ENCODE measurements at regions not wholly inside any gene's neighbourhood (a gene's known extent, or its start where the extent isn't known, plus 50 kb on each side); places are given as distances from the start of the nearest gene placed in this dataset.

GRCh38 chr20:10799735-10800134 is 125.9 kb upstream of the JAG1 start:
- no peak overlapping the region for H2AFZ ChIP-seq (ENCODE audit: low read length)
- H3K79me2 ChIP-seq (ENCODE audit: low read length): no peaks in the 10 kb centered on the region
- no peaks in the 10 kb centered on the region for H3K4me1 ChIP-seq (ENCODE audit: low read length)
- H3K9me2 ChIP-seq (replicated peaks; ENCODE audit: insufficient read depth, low read length): no peaks in the 10 kb centered on the region
- no peak overlapping the region for H3K9ac ChIP-seq (ENCODE audit: low read length)
- H4K20me1 ChIP-seq (ENCODE audit: insufficient read depth, low read depth, low read length): no peaks in the 10 kb centered on the region
- no peak for DNase-seq
- no peaks in the 10 kb centered on the region for H3K27me3 ChIP-seq (ENCODE audit: low read length)
- H3K4me3 ChIP-seq (ENCODE audit: low read length): no peak overlapping the region
- H3K9me3 ChIP-seq (ENCODE audit: low read length): no peaks in the 10 kb centered on the region
- H3K27ac ChIP-seq (ENCODE audit: low read length): no peak overlapping the region
- H3K4me2 ChIP-seq (ENCODE audit: low read depth, low read length, poor library complexity, severe bottlenecking): no peak overlapping the region
- no peaks in the 10 kb centered on the region for H3K36me3 ChIP-seq (ENCODE audit: insufficient read depth, low read length)

GRCh38 chr20:10800288-10800687 is 126.5 kb upstream of the JAG1 start:
- Histone ChIP-seq H3K4me2 (ENCODE audit: low read depth, low read length, poor library complexity, severe bottlenecking) (no peak overlapping the region), H3K9me2 (replicated peaks; ENCODE audit: insufficient read depth, low read length) (no peaks in the 10 kb centered on the region), H3K4me3 (ENCODE audit: low read length) (no peak overlapping the region), H3K9me3 (ENCODE audit: low read length) (no peaks in the 10 kb centered on the region), H3K36me3 (ENCODE audit: insufficient read depth, low read length) (no peaks in the 10 kb centered on the region), H3K79me2 (ENCODE audit: low read length) (no peaks in the 10 kb centered on the region), H4K20me1 (ENCODE audit: insufficient read depth, low read depth, low read length) (no peaks in the 10 kb centered on the region), H2AFZ (ENCODE audit: low read length) (no peak overlapping the region), H3K9ac (ENCODE audit: low read length) (no peak overlapping the region), H3K27me3 (ENCODE audit: low read length) (no peaks in the 10 kb centered on the region), H3K4me1 (ENCODE audit: low read length) (no peaks in the 10 kb centered on the region), H3K27ac (ENCODE audit: low read length) (no peak overlapping the region)
- no peak for DNase-seq

- H3K36me3 ChIP-seq (ENCODE audit: insufficient read depth, low read length): no peaks in the 10 kb centered on the region
- H3K27ac ChIP-seq (ENCODE audit: low read length): no peak overlapping the region
- no peaks in the 10 kb centered on the region for H3K79me2 ChIP-seq (ENCODE audit: low read length)
- H3K4me3 ChIP-seq (ENCODE audit: low read length): no peak overlapping the region
- no peaks in the 10 kb centered on the region for H3K9me2 ChIP-seq (replicated peaks; ENCODE audit: insufficient read depth, low read length)
- H2AFZ ChIP-seq (ENCODE audit: low read length): no peak overlapping the region
- no peaks in the 10 kb centered on the region for H3K4me1 ChIP-seq (ENCODE audit: low read length)
- no peak for DNase-seq
- no peak overlapping the region for H3K9ac ChIP-seq (ENCODE audit: low read length)
- H4K20me1 ChIP-seq (ENCODE audit: insufficient read depth, low read depth, low read length): no peaks in the 10 kb centered on the region
- H3K4me2 ChIP-seq (ENCODE audit: low read depth, low read length, poor library complexity, severe bottlenecking): no peak overlapping the region
- no peaks in the 10 kb centered on the region for H3K27me3 ChIP-seq (ENCODE audit: low read length)
- H3K9me3 ChIP-seq (ENCODE audit: low read length): no peaks in the 10 kb centered on the region
Observed at GRCh38 chr20:10802236-10802635, 128.4 kb upstream of the JAG1 start.

- H3K4me1 ChIP-seq (ENCODE audit: low read length): no peaks in the 10 kb centered on the region
- no peak overlapping the region for H2AFZ ChIP-seq (ENCODE audit: low read length)
- no peaks in the 10 kb centered on the region for H4K20me1 ChIP-seq (ENCODE audit: insufficient read depth, low read depth, low read length)
- H3K79me2 ChIP-seq (ENCODE audit: low read length): no peaks in the 10 kb centered on the region
- H3K4me2 ChIP-seq (ENCODE audit: low read depth, low read length, poor library complexity, severe bottlenecking): no peak overlapping the region
- DNase-seq: no peak
- no peaks in the 10 kb centered on the region for H3K27me3 ChIP-seq (ENCODE audit: low read length)
- H3K27ac ChIP-seq (ENCODE audit: low read length): no peak overlapping the region
- no peaks in the 10 kb centered on the region for H3K9me3 ChIP-seq (ENCODE audit: low read length)
- H3K4me3 ChIP-seq (ENCODE audit: low read length): no peak overlapping the region
- H3K36me3 ChIP-seq (ENCODE audit: insufficient read depth, low read length): no peaks in the 10 kb centered on the region
- H3K9me2 ChIP-seq (replicated peaks; ENCODE audit: insufficient read depth, low read length): no peaks in the 10 kb centered on the region
- no peak overlapping the region for H3K9ac ChIP-seq (ENCODE audit: low read length)
Observed at GRCh38 chr20:10805764-10806163, 132.0 kb upstream of the JAG1 start.

- no peaks in the 10 kb centered on the region for H3K27me3 ChIP-seq (ENCODE audit: low read length)
- no peaks in the 10 kb centered on the region for H3K79me2 ChIP-seq (ENCODE audit: low read length)
- H4K20me1 ChIP-seq (ENCODE audit: insufficient read depth, low read depth, low read length): no peaks in the 10 kb centered on the region
- no peaks in the 10 kb centered on the region for H3K9me3 ChIP-seq (ENCODE audit: low read length)
- no peak overlapping the region for H3K4me3 ChIP-seq (ENCODE audit: low read length)
- DNase-seq: no peak
- H2AFZ ChIP-seq (ENCODE audit: low read length): no peak overlapping the region
- no peak overlapping the region for H3K4me2 ChIP-seq (ENCODE audit: low read depth, low read length, poor library complexity, severe bottlenecking)
- no peaks in the 10 kb centered on the region for H3K9me2 ChIP-seq (replicated peaks; ENCODE audit: insufficient read depth, low read length)
- H3K9ac ChIP-seq (ENCODE audit: low read length): no peak overlapping the region
- no peaks in the 10 kb centered on the region for H3K36me3 ChIP-seq (ENCODE audit: insufficient read depth, low read length)
- H3K27ac ChIP-seq (ENCODE audit: low read length): no peak overlapping the region
- H3K4me1 ChIP-seq (ENCODE audit: low read length): no peaks in the 10 kb centered on the region
Observed at GRCh38 chr20:10806539-10806938, 132.7 kb upstream of the JAG1 start.

GRCh38 chr20:10807013-10807412 is 133.2 kb upstream of the JAG1 start:
- H3K4me1 ChIP-seq (ENCODE audit: low read length): no peaks in the 10 kb centered on the region
- no peak overlapping the region for H3K27ac ChIP-seq (ENCODE audit: low read length)

GRCh38 chr20:10812759-10813327 is 139.0 kb upstream of the JAG1 start:
- Histone ChIP-seq H4K20me1 (ENCODE audit: insufficient read depth, low read depth, low read length) (no peaks in the 10 kb centered on the region), H3K9me2 (replicated peaks; ENCODE audit: insufficient read depth, low read length) (no peaks in the 10 kb centered on the region), H3K4me2 (ENCODE audit: low read depth, low read length, poor library complexity, severe bottlenecking) (no peak overlapping the region), H2AFZ (ENCODE audit: low read length) (no peak overlapping the region), H3K79me2 (ENCODE audit: low read length) (no peaks in the 10 kb centered on the region), H3K27ac (ENCODE audit: low read length) (no peak overlapping the region), H3K4me1 (ENCODE audit: low read length) (no peaks in the 10 kb centered on the region), H3K9me3 (ENCODE audit: low read length) (no peaks in the 10 kb centered on the region), H3K27me3 (ENCODE audit: low read length) (no peaks in the 10 kb centered on the region), H3K36me3 (ENCODE audit: insufficient read depth, low read length) (no peaks in the 10 kb centered on the region), H3K4me3 (ENCODE audit: low read length) (no peak overlapping the region), H3K9ac (ENCODE audit: low read length) (no peak overlapping the region)
- no peak for DNase-seq

More at GRCh38 chr20:10807013-10807412, 133.2 kb upstream of the JAG1 start:
- Histone ChIP-seq H3K4me2 (ENCODE audit: low read depth, low read length, poor library complexity, severe bottlenecking) (no peak overlapping the region), H3K9me2 (replicated peaks; ENCODE audit: insufficient read depth, low read length) (no peaks in the 10 kb centered on the region), H3K9ac (ENCODE audit: low read length) (no peak overlapping the region), H4K20me1 (ENCODE audit: insufficient read depth, low read depth, low read length) (no peaks in the 10 kb centered on the region), H3K4me3 (ENCODE audit: low read length) (no peak overlapping the region), H3K9me3 (ENCODE audit: low read length) (no peaks in the 10 kb centered on the region), H2AFZ (ENCODE audit: low read length) (no peak overlapping the region), H3K27me3 (ENCODE audit: low read length) (no peaks in the 10 kb centered on the region), H3K36me3 (ENCODE audit: insufficient read depth, low read length) (no peaks in the 10 kb centered on the region), H3K79me2 (ENCODE audit: low read length) (no peaks in the 10 kb centered on the region)
- DNase-seq: no peak

- Histone ChIP-seq H3K36me3 (ENCODE audit: insufficient read depth, low read length) (no peaks in the 10 kb centered on the region), H3K27ac (ENCODE audit: low read length) (no peak overlapping the region), H3K9me2 (replicated peaks; ENCODE audit: insufficient read depth, low read length) (no peaks in the 10 kb centered on the region)
Observed at GRCh38 chr20:10823585-10823984, 149.8 kb upstream of the JAG1 start.

More at GRCh38 chr20:10823585-10823984, 149.8 kb upstream of the JAG1 start:
- Histone ChIP-seq H3K9me3 (ENCODE audit: low read length) (no peaks in the 10 kb centered on the region), H2AFZ (ENCODE audit: low read length) (no peak overlapping the region), H3K27me3 (ENCODE audit: low read length) (no peaks in the 10 kb centered on the region), H3K79me2 (ENCODE audit: low read length) (no peaks in the 10 kb centered on the region), H3K4me3 (ENCODE audit: low read length) (no peak overlapping the region), H4K20me1 (ENCODE audit: insufficient read depth, low read depth, low read length) (no peaks in the 10 kb centered on the region), H3K9ac (ENCODE audit: low read length) (no peak overlapping the region), H3K4me1 (ENCODE audit: low read length) (no peaks in the 10 kb centered on the region), H3K4me2 (ENCODE audit: low read depth, low read length, poor library complexity, severe bottlenecking) (no peak overlapping the region)
- no peak for DNase-seq
